ENCODE measurements at regions not wholly inside any gene's neighbourhood (a gene's known extent, or its start where the extent isn't known, plus 50 kb on each side); places are given as distances from the start of the nearest gene placed in this dataset.
A peak's percentile ranks its signal among the peaks of the same experiment; 100 is the strongest.
"Not testable (repeated sequence)": the region's sequence is repeated elsewhere in the genome, so short reads cannot be mapped to it uniquely, and the experiment has no call there.

- H3K27me3 ChIP-seq (ENCODE audit: insufficient read depth, low read length); H4K12ac ChIP-seq (ENCODE audit: low read depth, low read length); H2BK120ac ChIP-seq (ENCODE audit: insufficient read depth, low read length, poor library complexity); H3K36me3 ChIP-seq (ENCODE audit: control insufficient read depth in 1 of 2, insufficient read depth in 2 of 2, low read length in 2 of 2); H3K9me3 ChIP-seq (ENCODE audit: insufficient read depth, low read depth, low read length); H3K27ac ChIP-seq (ENCODE audit: low read depth, low read length); H3K14ac ChIP-seq (ENCODE audit: low read length); H3K4me3 ChIP-seq (ENCODE audit: low read depth, low read length); H3K4me2 ChIP-seq (ENCODE audit: low read length); H4K91ac ChIP-seq (ENCODE audit: low read depth, low read length); H4K8ac ChIP-seq (ENCODE audit: low read depth, low read length); H3K18ac ChIP-seq (ENCODE audit: low read length); H2AFZ ChIP-seq (ENCODE audit: insufficient read depth, low read length, poor library complexity); H2AK5ac ChIP-seq (ENCODE audit: low read length); H2BK5ac ChIP-seq (ENCODE audit: low read depth, low read length, poor library complexity); H3K9ac ChIP-seq (ENCODE audit: low read length); H3K79me1 ChIP-seq (ENCODE audit: low read length); H2BK12ac ChIP-seq (ENCODE audit: low read length); H3K23ac ChIP-seq (ENCODE audit: low read length); H3K4ac ChIP-seq (ENCODE audit: low read depth, low read length); H3K79me2 ChIP-seq (ENCODE audit: control insufficient read depth, insufficient read depth, low read length, poor library complexity); DNase-seq; H3K4me1 ChIP-seq (ENCODE audit: control insufficient read depth in 1 of 2, insufficient read depth in 2 of 2, low read length in 2 of 2): not testable (repeated sequence)
- WGBS (ENCODE audit: extremely low coverage, insufficient coverage, insufficient read length) = no CpG with 5 or more reads among the region's 3 CpGs
Measured at GRCh38 chr21:17139159-17139558, 373.7 kb upstream of the CXADR start.

- no peak overlapping the region for H3K9ac ChIP-seq (ENCODE audit: low read length)
- H4K12ac ChIP-seq (ENCODE audit: low read depth, low read length) = no peak overlapping the region
- H2BK12ac ChIP-seq (ENCODE audit: low read length) = no peak overlapping the region
- no peak overlapping the region for H4K91ac ChIP-seq (ENCODE audit: low read depth, low read length)
- H3K79me2 ChIP-seq (ENCODE audit: control insufficient read depth, insufficient read depth, low read length, poor library complexity) = no peaks in the 10 kb centered on the region
- H3K14ac ChIP-seq (ENCODE audit: low read length) = no peak overlapping the region
- no peak overlapping the region for H2AK5ac ChIP-seq (ENCODE audit: low read length)
- H2AFZ ChIP-seq (ENCODE audit: insufficient read depth, low read length, poor library complexity) = no peak overlapping the region
- H3K4me3 ChIP-seq (ENCODE audit: low read depth, low read length) = no peak overlapping the region
- no peak overlapping the region for H2BK5ac ChIP-seq (ENCODE audit: low read depth, low read length, poor library complexity)
- peaks cover 0 to 2% of the 10 kb centered on the region in 2 experiments for H3K4me1 ChIP-seq (ENCODE audit: control insufficient read depth in 1 of 2, insufficient read depth in 2 of 2, low read length in 2 of 2)
- no peak overlapping the region for H3K4me2 ChIP-seq (ENCODE audit: low read length)
- no peaks in the 10 kb centered on the region for H3K27me3 ChIP-seq (ENCODE audit: insufficient read depth, low read length)
- H3K4ac ChIP-seq (ENCODE audit: low read depth, low read length) = no peak overlapping the region
- no peak overlapping the region for H3K23ac ChIP-seq (ENCODE audit: low read length)
- H3K18ac ChIP-seq (ENCODE audit: low read length) = no peak overlapping the region
- H2BK120ac ChIP-seq (ENCODE audit: insufficient read depth, low read length, poor library complexity) = no peak overlapping the region
- H3K27ac ChIP-seq (ENCODE audit: low read depth, low read length) = no peak overlapping the region
- H3K79me1 ChIP-seq (ENCODE audit: low read length) = no peaks in the 10 kb centered on the region
- peak in 1 of 2 donors; percentile 1 for DNase-seq
- no peaks in the 10 kb centered on the region for H3K9me3 ChIP-seq (ENCODE audit: insufficient read depth, low read depth, low read length)
- no CpG with 5 or more reads among the region's 5 CpGs for WGBS (ENCODE audit: extremely low coverage, insufficient coverage, insufficient read length)
- H4K8ac ChIP-seq (ENCODE audit: low read depth, low read length) = no peak overlapping the region
- no peaks in the 10 kb centered on the region for H3K36me3 ChIP-seq (ENCODE audit: control insufficient read depth in 1 of 2, insufficient read depth in 2 of 2, low read length in 2 of 2)
Measured at GRCh38 chr21:17139696-17140095, 373.1 kb upstream of the CXADR start.

- Histone ChIP-seq H3K18ac (ENCODE audit: low read length) (no peak overlapping the region), H3K4me3 (ENCODE audit: low read depth, low read length) (no peak overlapping the region), H4K91ac (ENCODE audit: low read depth, low read length) (no peak overlapping the region), H3K14ac (ENCODE audit: low read length) (no peak overlapping the region), H2BK12ac (ENCODE audit: low read length) (no peak overlapping the region), H3K4me1 (ENCODE audit: control insufficient read depth in 1 of 2, insufficient read depth in 2 of 2, low read length in 2 of 2) (no peaks in the 10 kb centered on the region), H2AFZ (ENCODE audit: insufficient read depth, low read length, poor library complexity) (no peak overlapping the region), H3K27ac (ENCODE audit: low read depth, low read length) (no peak overlapping the region), H2BK5ac (ENCODE audit: low read depth, low read length, poor library complexity) (no peak overlapping the region), H3K27me3 (ENCODE audit: insufficient read depth, low read length) (no peaks in the 10 kb centered on the region), H3K4ac (ENCODE audit: low read depth, low read length) (no peak overlapping the region), H2BK120ac (ENCODE audit: insufficient read depth, low read length, poor library complexity) (no peak overlapping the region), H2AK5ac (ENCODE audit: low read length) (no peak overlapping the region), H3K23ac (ENCODE audit: low read length) (no peak overlapping the region), H4K12ac (ENCODE audit: low read depth, low read length) (no peak overlapping the region), H3K36me3 (ENCODE audit: control insufficient read depth in 1 of 2, insufficient read depth in 2 of 2, low read length in 2 of 2) (no peaks in the 10 kb centered on the region), H3K79me2 (ENCODE audit: control insufficient read depth, insufficient read depth, low read length, poor library complexity) (no peaks in the 10 kb centered on the region), H4K8ac (ENCODE audit: low read depth, low read length) (no peak overlapping the region), H3K9ac (ENCODE audit: low read length) (no peak overlapping the region), H3K4me2 (ENCODE audit: low read length) (no peak overlapping the region), H3K9me3 (ENCODE audit: insufficient read depth, low read depth, low read length) (no peaks in the 10 kb centered on the region), H3K79me1 (ENCODE audit: low read length) (no peaks in the 10 kb centered on the region)
- WGBS (ENCODE audit: extremely low coverage, insufficient coverage, insufficient read length) = no CpG with 5 or more reads among the region's 5 CpGs
- no peak for DNase-seq
Measured at GRCh38 chr21:17146426-17146825, 366.4 kb upstream of the CXADR start.

GRCh38 chr21:17159697-17160096 is 353.1 kb upstream of the CXADR start:
- Histone ChIP-seq H3K79me1 (ENCODE audit: low read length) (no peaks in the 10 kb centered on the region), H3K23ac (ENCODE audit: low read length) (no peak overlapping the region), H3K4me2 (ENCODE audit: low read length) (no peak overlapping the region), H3K9ac (ENCODE audit: low read length) (no peak overlapping the region), H3K79me2 (ENCODE audit: control insufficient read depth, insufficient read depth, low read length, poor library complexity) (no peaks in the 10 kb centered on the region), H4K12ac (ENCODE audit: low read depth, low read length) (no peak overlapping the region), H2AFZ (ENCODE audit: insufficient read depth, low read length, poor library complexity) (no peak overlapping the region), H4K91ac (ENCODE audit: low read depth, low read length) (no peak overlapping the region), H3K27me3 (ENCODE audit: insufficient read depth, low read length) (no peaks in the 10 kb centered on the region), H3K4ac (ENCODE audit: low read depth, low read length) (no peak overlapping the region), H3K4me1 (ENCODE audit: control insufficient read depth in 1 of 2, insufficient read depth in 2 of 2, low read length in 2 of 2) (no peaks in the 10 kb centered on the region), H4K8ac (ENCODE audit: low read depth, low read length) (no peak overlapping the region), H2AK5ac (ENCODE audit: low read length) (no peak overlapping the region), H3K14ac (ENCODE audit: low read length) (no peak overlapping the region), H2BK5ac (ENCODE audit: low read depth, low read length, poor library complexity) (no peak overlapping the region), H3K9me3 (ENCODE audit: insufficient read depth, low read depth, low read length) (no peaks in the 10 kb centered on the region), H3K36me3 (ENCODE audit: control insufficient read depth in 1 of 2, insufficient read depth in 2 of 2, low read length in 2 of 2) (no peaks in the 10 kb centered on the region), H3K4me3 (ENCODE audit: low read depth, low read length) (no peak overlapping the region), H3K27ac (ENCODE audit: low read depth, low read length) (no peak overlapping the region), H3K18ac (ENCODE audit: low read length) (no peak overlapping the region), H2BK12ac (ENCODE audit: low read length) (no peak overlapping the region), H2BK120ac (ENCODE audit: insufficient read depth, low read length, poor library complexity) (no peak overlapping the region)
- DNase-seq = no peak
- no CpG with 5 or more reads among the region's 2 CpGs for WGBS (ENCODE audit: extremely low coverage, insufficient coverage, insufficient read length)
